NCI-H82 treated with DMSO at 0.1 percent for 48 hours (cell line): ENCODE measurements at regions not wholly inside any gene's neighbourhood (a gene's known extent, or its start where the extent isn't known, plus 50 kb on each side); places are given as distances from the start of the nearest gene placed in this dataset.
"Not testable (repeated sequence)": the region's sequence is repeated elsewhere in the genome, so short reads cannot be mapped to it uniquely, and the experiment has no call there.

Experiments used
- DNase-seq: peaks from one replicate; lab custom pipeline; 2025; ENCODE audit not compliant: unreplicated experiment; lab: John Stamatoyannopoulos, UW

DNA sequence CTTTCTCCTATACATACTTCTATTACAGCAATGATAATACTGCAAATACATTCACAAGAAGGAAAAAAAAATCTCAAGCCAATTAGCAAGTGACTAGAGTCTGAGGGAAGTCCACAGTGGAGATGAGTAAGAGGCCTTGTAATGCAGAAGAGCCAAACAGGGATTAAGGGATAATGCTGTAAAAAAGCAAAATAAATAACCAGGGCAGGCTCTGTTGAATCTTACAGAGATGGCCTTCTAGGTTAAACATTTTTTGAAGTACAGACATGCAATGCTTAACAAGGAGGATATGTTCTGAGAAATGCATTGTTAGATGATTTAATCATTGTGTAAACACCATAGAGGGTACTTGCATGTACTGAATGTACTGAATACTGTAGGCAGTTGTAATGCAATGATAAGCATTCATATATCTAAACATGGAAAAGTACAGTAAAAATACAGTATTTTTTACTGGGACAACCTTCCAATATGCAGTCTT is 122.1 kb upstream of the RMDN2 start:
- DNase-seq = peak; percentile 23

DNA sequence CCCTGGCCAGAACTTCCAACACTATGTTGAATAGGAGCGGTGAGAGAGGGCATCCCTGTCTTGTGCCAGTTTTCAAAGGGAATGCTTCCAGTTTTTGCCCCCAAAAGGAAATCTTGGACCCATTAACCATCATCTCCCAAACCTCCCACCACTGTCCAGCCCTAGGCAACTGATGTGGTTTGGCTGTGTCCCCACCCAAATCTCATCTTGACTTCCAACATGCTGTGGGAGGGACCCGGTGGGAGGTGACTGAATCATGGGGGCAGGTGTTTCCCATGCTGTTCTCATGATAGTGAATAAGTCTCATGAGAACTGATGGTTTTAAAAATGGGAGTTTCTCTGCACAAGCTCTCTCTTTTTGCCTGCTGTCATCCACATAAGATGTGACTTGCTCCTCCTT is 119.1 kb upstream of the RMDN2 start:
- not testable (repeated sequence) for DNase-seq

DNA sequence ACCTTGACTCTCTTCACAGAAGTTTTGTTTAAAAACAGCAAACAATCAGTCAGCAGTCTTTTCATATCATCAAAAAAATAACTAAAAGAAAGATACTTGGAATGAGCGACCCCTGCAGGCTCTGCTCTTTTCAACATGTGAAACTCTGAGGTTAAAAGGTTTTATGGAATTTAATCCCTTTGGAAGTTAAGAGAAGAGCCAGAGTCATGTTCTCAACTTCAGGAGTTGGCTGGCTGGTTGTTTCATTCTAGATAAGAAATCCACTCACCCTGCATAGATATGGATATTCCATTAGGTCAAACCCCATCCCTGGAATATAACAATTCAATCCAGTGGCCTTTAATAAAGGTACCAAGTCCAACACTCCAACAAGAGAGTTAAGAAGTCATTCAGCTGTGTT is 115.6 kb upstream of the RMDN2 start:
- DNase-seq = no peak

DNA sequence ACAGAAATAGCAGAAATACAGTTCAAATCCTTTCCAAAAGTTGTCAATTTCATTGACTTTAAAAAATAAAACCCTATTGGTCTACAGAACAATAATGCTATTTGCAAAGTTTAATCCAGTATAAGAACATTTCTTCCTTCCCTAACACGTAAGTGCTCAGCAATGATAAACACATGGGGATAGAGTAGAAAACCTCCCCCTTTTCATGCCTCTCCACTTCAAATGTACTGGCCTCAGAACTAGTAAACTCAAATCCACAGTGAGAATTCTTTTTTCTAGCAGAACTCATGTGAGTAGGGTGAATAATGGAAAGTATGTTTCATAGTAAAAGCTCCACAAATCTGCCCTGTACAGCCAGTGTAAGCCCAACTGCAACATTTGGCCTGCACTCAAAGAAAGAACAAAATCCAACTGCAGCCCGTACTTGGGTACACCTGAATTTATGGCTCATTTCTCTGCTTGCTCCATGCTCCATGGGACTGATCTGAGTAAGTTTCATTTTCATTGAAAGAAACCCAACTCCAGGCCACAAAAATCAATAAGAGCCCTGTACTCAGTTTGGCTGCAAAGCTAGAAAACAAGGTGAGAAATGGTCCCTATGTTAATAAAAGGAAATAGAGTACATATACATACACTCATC is 115.0 kb upstream of the RMDN2 start:
- no peak for DNase-seq

DNA sequence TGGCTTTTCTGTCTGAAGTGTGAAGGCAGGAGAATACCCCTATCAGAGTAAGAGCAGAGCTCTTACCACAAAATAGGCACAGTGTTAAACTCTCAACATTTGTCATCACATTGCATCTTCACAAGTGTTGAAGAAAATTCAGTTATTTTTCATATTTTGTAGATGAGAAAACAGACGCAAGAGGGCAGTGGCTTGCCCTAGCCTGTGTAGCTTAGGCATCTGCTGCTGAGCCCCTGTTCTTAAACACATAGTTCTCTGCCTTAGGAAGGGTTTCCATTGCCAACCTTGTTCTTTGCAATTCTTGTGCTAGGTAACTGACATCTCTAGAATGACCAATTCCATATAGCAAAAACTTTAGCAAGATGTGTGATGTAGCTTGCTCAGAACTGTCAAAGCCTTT is 112.7 kb upstream of the RMDN2 start:
- no peak for DNase-seq

DNA sequence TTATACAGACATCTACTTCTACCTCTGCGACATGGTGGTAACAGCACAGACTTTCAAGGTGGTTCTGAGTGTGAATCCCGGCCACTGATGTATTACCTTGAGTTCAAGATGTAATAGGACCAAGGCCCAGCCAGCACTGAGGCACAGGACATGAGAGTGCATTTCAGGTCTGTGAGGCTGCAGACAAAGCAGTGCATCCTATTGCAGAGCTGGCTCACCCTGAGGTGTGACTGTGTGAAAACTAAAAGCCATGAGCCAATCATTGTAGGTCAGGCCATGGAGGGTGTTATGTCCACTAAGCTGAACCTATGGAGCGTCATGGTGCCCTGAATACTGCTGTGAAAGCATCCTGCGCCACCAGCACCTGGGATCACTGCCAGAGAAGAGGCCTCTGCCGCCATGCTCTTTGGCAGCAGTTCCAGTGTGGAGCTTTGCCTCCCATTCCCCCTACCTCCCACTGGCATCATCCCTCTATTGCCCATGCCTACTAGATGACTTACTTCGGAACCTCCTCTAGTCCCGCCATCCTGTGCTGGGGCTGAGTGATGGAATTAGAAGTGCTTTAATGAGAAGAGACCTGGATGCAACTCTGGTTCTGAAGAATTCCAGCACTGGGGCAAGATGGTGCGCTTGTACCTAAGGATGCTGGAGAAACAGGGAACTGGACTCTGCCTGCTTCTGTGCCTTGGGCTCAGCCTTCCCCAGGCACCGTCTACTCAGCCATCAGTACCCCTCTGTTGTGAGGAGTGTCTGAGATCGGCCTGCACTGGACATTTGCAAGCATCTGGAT is 112.0 kb upstream of the RMDN2 start:
- DNase-seq = no peak

- DNase-seq = no peak
These were observed 109.1 kb upstream of the RMDN2 start for GRCh38 chr2:37816036-37816435.

- DNase-seq = no peak
These were observed 108.4 kb upstream of the RMDN2 start for GRCh38 chr2:37816686-37817085.

GRCh38 chr2:37819186-37819585 is 105.9 kb upstream of the RMDN2 start:
- no peak for DNase-seq

- no peak for DNase-seq
These were observed 104.6 kb upstream of the RMDN2 start for GRCh38 chr2:37820471-37820986.

- peak; percentile 52 for DNase-seq
These were observed 99.5 kb upstream of the RMDN2 start for GRCh38 chr2:37825586-37825985.

DNA sequence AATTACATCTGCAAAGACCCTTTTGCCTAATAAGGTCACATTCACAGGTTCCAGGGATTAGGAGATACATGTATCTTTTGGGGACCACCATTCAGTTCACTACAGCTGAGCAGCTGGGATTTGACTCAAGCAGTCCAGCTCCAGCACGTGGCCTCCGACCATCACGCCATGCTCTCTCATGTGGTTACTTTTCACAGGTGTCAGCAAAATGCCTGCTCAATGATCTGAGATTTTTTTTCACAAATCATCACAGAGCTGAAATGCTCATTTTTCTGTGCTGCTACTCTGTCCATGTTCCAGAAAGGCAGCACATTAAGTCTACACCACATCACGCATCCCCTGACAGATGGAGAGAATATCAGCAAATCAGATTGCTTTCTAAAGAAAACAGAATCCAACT is 98.5 kb upstream of the RMDN2 start:
- no peak for DNase-seq

DNA sequence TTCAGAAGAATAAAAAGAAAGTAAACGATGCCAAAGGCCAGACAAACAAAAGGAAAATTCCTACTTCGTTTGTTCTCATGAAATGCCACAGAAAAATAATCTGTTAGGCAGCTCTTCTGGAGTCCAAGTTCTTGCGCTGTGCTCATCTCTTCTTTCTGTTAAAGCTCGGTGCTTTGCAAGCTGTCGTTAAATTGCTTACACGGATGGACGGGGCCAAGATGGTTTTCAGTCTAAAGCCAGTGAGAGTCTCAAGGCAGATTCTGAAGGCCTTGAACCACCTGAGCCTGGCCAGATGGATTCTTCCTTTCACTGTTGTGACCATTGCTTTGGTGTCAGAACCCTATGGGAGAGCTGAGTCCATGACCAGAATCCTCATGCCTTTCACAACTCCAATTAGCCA is 97.6 kb upstream of the RMDN2 start:
- DNase-seq = no peak

DNA sequence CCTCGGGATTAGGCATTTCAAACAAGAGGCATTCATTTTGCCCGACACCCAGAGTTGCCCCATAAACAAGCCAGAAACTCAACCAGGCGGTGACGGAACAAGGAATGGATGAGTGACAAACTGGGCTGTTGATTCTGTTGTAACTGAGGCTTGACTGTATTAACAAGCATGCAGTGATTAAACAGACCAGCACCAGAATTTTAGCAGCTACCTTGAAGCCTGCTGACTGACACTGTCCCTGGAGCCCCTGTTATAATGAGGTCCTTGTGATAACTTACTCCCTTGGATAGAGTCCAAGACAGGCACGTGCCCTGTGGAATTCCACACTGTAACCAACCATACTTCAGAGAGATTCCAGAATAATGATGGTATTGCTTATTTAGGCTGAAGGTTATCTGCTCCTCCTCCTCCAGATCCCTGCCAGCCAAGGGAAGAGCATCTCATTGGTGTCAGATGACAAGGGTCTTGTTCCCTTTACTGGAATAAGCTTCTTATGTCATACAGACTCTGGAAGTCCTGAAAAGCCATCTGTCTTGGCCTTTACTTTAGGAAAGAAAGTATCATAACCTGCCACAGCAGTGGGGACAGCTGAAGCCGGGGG is 97.1 kb upstream of the RMDN2 start:
- peak; percentile 91 for DNase-seq

- DNase-seq = no peak
These were observed 95.9 kb upstream of the RMDN2 start for GRCh38 chr2:37829202-37829601.

- peak; percentile 13 for DNase-seq
These were observed 95.3 kb upstream of the RMDN2 start for GRCh38 chr2:37829616-37830395.

- DNase-seq = no peak
These were observed 94.5 kb upstream of the RMDN2 start for GRCh38 chr2:37830636-37831035.

DNA sequence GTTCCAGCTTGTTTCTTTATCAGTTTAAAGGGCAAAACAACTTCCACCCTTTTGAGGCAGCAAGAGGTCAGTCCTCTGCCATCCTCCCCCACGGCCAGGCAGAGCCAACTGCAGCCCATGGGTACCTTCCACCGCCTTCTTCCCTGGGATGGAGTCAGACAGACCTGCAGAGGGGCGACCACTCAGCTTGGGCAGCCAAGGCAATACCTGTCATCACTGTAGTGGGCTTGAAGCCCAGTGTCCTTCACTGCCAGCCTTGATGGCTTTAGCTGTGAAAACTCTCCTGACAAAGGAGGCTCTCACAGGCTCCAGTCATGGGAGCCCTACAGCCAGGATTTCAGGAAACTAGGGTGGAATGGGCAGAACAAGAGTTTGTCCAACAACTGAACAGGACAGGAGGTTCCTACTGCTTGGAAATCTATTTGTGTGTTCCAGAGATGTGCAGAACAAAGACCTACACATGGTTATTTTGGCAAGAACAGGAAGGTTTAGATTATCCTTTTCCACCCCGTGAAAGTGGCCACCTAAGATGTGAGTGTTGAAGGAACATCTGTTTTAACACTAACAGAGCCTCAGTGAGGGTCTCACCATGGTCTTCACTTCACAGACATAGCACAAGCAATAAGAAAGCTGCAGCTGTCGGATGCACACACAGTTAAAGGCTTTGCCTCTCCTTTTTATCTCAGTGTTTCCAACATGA is 93.9 kb upstream of the RMDN2 start:
- no peak for DNase-seq

DNA sequence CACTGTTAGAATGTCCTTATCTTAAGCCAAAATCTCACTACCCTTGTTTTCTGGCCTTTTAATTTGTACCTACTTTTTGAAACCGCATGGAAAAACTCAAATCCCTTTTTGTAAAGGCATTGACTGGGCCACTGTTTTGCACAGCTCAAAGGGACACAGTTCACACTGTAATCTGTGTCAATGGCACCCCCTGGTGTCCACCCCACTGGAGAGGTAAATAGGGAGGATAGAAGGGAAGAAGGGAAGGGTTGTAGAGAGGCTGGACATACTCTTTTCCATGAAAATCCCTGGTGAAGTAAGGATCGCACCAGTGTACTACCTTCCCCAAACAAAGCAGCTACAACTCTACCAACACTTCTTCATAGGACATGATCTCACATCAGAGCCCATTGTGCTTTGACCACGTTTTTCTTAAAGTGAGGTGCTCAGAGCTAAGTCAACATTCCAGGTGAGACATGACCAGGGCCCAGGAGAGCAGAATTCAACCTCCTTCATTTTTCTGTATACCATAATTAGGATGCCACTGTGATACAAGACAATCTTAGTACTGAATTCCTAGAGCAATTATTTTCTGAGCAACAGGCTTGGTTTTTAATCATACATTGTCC is 92.4 kb upstream of the RMDN2 start:
- peak; percentile 33 for DNase-seq

DNA sequence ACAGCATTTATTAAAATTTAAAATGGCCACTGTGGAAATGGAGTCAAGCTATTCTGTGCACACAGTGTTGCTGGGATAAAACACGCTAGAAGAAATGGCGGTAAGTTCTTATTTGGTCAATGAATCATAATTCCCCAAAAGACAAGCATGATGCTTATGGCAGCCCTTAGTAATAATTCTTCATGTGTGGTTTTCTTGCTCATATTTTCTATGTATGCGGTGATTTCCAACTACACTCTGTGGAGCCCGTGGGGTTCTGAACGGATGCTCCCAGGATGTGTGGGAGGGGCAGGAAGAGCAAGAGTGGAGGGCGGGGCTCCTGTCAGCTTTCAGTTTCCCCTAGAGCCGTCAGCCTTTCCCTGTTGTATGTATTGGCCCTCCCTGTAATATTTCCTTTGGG is 91.7 kb upstream of the RMDN2 start:
- DNase-seq = no peak
